Stimulated activated CD8-positive, alpha-beta memory T cell treated with anti-CD3 and anti-CD28 coated beads, Interleukin-15, amount 100 ng/mL, for 24 hours (primary cell): ENCODE measurements at regions not wholly inside any gene's neighbourhood (a gene's known extent, or its start where the extent isn't known, plus 50 kb on each side); places are given as distances from the start of the nearest gene placed in this dataset.
"Not testable (repeated sequence)": the region's sequence is repeated elsewhere in the genome, so short reads cannot be mapped to it uniquely, and the experiment has no call there.

Source experiments
- DNase-seq: peaks from one replicate; pipeline ENCODE4 v3.0.0-alpha.2; 2020; ENCODE audit warnings: low read depth

DNA sequence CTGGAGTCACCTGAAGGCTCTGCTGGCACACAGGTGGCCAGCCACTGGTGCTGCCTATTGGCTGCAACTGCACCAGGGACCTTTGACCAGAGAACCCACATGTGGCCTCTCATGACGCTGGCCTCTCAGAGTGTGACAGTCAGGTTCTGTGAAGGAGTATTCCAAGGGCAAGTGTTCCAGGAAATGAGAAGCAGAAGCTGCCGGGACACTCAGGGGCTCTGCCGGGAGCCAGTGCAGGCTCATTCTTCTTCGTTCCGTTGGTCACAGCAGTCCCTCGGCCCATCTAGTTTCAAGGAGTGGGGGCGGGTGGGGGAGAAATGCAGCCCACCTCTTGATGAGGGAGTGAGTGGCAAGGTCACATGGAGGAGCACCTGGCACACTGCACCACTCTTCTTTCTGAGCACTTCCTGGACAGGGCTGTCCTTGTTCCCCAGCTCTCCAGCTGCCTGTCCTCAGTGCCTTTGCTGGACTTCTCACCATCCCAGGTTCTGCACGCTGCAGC is 237.5 kb downstream of the GADD45G start:
- no peak for DNase-seq

DNA sequence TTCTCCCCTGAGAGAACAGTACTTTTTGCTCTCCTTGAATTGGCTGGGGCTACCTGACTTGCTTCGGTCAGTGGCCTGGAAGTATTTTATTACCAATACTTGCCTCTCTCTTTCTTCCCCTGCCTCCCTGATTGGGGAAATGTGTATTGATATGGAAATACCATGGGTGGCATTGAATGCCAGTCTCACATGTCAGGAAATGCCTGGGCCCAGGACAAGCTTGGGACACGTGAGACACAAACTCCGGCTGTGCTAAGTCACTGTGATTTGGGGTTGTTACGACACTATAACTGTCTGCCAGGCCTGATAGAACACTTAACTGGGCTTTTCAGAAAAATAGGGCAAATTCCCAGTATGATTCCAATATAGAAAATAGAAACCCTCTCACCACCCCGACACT is 238.3 kb downstream of the GADD45G start:
- no peak for DNase-seq

DNA sequence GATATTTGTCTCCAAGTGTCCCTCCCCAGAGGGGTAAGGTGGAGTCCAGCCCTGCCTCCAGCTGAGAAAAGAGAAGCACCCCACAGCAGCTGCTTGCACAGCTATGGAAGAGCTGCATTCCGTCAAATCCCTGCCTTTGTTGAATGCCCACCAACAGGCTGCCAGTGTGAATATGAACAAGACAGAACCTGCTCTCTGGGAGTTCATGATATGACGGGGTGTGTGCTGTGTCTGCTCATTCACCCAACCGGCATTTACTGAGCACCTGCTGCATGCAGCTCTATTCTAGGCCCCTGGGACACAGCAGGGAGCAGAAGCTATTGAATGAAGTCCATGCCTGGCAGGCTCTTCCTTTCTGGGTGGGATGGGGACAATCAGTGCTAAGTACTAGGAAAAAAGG is 238.8 kb downstream of the GADD45G start:
- DNase-seq: no peak

DNA sequence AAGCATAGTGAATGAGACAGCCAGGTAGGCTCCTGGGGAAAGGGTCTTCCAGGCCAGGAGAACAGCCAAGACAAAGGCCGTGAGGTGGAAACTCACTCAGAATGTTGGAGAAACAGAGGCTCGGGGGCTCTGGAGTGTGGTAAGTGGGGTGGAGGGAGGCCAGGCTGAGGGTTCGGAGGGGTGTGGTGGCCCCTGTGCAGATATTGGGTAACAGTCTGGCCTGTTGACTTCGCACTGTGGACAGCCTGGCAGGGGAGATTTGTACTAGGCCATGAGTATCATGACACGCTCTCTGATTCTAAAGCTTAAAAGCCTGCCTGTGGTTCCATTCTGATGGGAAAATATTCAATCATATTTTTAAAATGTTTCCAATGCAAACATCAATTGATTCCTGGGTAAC is 239.3 kb downstream of the GADD45G start:
- no peak for DNase-seq

DNA sequence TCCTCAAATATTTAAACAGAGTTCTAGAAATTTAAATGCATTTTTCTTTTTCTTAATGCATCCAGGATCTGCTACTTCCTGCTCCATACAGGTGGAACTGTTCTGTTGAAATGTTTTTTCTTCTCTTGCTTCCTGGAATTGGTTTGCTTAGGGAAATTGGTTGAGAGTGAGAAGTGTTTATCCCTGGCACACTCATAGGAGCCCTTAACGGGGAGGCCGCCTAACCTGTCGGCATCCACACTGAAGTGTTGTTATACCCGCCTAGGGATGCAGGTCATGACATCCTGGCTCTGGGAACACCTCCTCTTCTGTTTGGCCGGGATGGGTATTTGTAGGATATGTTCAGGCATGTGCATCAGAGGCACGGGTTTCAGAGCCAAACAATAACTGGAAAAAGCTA is 239.7 kb downstream of the GADD45G start:
- no peak for DNase-seq

DNA sequence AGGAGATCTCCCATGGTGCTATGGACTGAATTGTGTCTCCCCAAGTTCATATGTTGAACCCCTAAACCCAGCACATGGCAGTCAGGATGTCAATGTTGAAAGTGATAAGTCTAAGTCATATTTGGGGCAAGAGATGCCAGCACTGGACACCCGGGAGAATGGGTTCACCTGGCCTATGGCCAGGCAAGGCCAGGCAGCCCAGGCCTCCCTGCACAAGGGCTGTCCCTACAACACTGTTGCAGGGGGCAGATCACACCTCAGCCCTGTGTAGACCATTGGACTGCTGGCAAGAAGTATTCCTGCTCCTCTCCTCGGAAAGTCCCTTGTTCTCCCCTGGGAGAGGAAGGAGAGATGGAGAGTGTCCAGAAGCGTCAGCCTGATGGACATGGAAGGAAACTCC is 240.5 kb downstream of the GADD45G start:
- no peak for DNase-seq

DNA sequence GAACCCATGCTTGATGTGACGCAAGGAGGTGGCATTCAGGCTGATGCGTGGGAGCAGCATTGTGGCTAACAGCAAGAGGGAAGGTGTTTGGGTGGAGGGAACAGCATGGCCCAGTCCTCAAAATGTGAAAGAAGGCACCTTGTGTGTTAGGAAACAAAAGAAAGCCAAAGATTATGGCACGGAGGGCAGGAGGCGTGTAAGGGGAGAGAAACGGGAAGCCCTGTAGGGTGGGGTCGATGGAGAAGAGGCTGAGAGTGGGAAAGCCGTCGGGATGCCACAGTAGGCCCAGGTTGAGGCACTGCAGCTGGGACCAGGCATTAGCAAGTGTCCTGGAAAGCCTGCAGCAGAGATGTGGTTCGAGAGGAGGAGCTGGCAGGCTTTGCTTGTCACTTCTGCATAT is 241.1 kb downstream of the GADD45G start:
- no peak for DNase-seq

DNA sequence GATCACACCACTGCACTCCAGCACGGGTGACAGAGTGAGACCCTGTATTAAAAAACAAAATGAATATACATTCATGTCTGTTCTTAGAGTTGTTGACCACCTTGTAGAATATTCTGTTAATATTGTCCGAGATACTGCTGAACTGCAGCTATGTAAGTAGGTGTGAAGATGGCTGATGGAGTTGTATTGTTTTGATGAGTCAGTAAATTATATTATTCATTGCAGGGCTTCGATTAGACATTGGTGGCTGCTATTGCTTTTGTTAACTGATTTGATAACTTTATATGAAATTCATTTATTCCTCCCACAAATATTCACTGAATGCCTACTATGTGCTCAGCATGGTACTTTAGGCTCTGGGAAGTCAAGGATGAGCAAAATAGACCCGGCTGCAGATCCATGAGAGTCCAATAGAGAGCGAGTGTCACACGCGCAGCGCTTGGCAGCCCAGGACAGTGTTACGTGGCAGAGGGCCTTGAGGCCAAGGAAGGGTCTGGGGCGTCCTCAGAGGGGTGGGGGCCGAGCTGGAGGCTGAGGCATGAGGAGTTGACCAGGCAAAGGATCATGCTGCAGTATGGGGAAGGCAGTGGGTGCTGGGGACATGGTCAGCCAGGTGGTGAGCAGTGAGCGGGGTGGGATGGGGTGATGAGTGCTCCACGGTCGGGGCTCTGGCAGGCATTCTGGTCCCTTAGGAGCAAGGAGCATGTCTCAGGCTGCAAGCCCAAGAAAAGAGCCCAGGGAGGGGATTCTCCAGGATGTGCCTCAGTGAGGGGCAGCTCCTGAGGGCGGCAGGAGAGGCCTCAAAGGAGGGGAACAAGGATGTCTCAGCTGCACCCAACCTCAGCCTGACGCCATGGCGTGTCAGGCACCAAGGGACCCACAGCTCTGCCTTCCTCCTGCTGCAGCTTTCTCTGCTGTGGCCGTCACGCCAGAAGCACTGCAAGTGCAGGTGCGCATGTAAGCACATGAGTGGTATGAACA is 243.5 kb downstream of the GADD45G start:
- no peak for DNase-seq

DNA sequence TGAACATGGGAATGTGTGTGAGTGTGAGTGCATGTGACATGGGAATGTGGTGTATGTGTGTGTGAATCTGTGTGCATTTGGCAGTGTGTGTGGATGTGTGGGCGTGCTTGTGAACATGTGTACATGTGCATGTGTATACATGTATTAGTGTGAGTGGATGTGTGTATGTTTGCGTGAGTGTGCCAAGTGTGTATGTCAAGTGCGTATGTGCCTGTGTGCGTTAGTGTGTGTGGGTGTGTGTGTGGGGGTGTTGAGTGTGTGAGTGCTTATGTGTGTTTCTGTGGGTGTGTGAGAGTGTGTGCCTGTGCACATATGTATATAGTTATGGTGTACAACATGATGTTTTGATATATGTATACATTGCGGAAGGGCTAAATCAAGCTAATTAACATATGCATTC is 244.3 kb downstream of the GADD45G start:
- DNase-seq: no peak

DNA sequence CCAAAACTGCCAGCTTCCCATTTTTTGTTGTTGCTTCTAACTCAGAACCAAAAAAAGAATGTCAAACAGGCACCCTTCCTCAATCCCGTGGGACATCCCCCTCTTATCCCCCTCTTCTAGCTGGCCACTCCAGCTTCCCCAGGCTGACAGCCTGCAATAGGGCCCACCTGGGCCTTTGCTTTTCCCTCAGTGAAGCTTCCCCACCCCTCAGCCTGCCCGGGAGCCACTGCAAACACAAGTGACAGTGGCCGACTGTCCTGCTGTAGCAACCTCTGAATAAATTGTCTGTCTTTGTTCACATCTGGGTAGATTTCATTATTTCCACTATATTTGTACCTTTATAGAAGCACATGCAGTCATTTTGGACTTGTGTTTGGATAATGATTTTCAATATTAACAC is 245.3 kb downstream of the GADD45G start:
- no peak for DNase-seq

DNA sequence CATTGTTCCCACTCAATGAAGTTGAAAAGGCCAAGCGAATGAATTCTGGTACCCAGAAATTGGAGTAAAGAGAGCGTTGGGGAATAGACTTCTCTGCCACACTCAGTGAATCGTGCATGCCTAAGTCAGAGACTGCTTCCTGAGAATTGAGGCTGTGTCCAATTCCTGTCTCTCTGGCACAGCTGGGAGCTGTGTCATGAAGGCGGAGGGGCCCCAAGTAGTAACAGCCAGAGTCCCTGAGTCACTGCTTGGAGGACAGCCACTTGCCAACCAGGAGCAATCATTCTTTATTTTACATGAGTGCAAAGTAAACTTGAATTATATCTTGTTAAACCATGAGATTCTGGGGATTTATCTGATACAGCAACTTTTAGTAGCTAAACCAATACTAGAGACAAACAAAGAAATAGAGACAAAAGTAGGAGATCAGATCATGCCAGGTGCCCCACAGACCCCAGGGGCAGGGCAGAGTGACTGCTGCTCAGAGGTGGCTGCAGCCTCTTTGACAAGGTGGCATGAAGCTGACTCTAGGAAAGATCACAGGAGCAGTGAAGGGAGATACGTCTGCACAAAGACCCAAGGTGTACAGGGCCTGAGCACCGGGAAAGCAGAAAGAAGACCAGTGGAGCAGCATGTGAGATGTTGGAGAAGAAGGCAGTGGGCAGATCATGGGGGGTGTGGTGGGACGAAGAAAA is 246.0 kb downstream of the GADD45G start:
- DNase-seq: no peak

DNA sequence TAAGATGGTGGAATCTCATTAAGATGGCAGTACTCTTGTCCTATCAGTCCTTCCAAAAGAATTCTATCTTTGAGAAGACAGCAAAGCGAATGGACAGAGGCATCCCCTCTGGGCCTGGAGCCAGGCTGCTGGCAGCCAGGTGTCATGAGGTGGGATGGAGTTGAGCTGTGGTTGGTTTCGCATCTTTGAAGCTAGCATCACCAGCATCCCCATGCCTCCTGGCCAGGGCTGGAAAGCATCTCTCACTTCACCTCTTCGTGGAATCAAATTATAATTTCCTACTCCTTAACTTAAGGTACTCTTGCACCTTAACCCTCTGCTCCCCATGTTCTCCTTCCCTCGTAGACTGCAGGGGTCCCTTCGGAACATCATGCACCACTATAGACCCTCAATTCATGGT is 248.3 kb downstream of the GADD45G start:
- DNase-seq: no peak

DNA sequence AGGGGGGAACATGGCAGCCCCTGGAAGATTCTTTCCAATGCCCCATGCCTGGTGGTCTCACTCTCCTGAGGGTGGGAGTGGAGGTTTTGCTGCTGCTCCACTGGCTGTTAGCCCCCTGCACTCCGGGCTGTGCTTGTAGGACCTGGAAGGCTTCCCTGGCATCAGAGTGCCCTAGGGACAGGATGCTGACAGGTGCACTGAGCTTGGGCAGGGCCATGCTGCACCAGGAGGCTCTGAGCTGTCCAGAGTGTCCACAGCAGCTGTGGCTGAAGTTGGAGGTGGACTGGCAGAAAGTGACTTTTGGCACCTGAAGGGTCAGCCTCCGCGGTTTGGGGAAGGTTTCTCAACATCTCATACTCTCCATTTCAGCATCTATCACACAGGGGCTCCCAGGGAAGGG is 249.1 kb downstream of the GADD45G start:
- DNase-seq: no peak

DNA sequence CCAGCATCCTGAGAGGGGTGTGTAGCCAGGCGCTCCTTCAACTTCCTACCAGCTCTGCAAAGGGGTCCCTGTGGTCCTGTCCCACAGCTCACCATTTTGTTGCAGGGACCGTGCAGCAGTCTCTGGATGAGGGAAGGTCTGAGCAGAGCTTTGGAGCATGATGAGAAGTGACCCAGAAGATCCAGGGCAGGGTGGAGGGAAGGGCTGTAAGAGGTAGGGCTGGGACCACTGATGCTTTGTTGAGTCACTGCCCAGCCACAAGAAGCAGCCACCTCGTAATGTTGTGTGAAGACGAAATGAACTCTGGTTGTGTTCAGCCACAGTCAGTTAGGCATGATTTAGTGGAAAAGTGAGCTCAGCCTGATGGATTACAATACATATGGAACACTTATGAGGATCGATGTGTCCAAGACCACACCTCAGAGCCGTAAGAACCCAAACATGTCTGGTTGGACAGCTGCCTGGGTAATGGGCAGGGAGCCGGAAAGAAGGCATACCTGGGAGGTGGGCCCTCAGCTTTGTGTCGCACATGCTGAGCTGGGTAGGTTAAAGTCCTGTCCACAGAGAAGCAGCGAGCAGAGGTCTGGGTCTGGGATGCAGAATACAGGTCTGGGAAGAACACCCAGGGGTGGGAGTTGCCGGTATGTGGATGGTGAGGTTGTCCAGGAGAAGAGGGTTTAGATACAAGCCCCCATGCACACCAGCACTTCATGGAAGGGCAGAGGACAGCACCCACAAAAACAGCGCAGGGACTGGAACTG is 250.1 kb downstream of the GADD45G start:
- DNase-seq: no peak

DNA sequence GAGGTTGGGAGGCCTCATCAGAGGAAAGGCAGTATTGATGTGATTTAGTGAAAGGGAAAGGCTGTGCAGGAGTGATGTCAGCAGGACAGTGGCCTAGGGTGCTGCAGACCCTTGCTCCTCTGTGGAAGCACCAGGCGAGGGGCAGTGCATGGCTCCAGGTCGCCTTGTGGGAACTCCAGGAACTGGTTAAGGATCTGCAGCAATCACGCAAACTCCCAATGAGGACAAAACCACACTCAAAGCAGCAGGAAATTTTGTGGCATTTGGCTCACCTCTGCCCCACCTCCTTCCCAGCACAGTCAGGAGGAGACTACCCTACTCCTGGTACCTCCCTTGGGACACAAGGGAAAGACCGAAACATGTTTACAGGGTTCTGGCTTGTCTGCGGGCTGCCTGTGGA is 251.5 kb downstream of the GADD45G start:
- not testable (repeated sequence) for DNase-seq

DNA sequence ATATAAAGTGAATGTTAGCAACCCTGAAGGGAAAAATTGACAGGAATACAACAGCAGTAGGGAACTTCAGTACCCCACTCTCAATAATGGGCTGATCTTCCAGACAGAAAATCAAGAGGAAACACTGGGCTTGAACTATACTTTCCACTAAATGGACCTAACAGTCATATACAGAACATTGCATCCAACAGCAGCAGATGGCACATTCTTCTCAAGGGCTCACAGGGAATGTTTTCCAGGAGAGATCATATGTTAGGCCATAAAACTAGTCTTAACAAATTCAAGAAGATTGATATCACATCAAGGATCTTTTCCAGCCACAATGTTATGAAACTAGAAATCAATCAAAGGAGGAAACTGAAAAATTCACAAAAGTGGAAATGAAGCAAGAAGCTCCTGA is 252.1 kb downstream of the GADD45G start:
- not testable (repeated sequence) for DNase-seq

DNA sequence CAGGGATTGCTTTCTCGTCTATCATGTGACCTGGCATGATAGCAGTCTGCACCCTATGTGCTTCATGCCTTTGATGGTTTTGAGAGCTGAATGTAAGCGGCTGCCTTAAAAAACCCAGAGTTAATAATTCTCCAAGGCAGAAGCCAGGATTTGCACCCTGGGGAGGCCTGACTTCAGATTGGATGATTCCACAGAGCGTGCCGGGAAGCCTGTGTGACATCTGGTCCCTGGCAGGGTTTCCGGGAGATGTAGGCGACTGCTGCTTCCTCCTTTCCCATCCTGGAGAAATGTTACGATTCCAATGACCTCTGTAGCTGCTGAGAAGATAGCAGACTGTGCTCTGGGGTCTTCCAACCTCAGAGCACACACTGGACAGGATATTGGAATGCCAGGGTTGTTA is 255.0 kb downstream of the GADD45G start:
- DNase-seq: not testable (repeated sequence)

DNA sequence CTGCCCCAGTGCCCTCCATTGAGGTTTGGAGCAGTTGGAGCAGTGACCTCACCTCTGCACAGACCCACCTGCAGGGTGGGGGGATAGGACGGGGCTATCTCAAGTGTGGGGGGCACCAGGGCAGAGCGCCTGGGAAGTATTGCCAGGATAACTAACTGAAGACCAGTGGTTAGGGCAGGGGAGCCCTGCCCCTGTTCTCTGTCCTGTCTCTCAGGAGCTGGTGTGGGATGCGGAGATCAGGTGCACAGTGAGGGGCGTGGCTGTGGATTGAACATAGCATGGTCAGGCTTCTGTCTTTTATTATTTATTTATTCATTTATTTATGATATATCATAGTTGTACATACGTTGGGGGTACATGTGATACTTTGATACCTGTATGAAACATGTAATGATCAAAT is 256.6 kb downstream of the GADD45G start:
- not testable (repeated sequence) for DNase-seq

DNA sequence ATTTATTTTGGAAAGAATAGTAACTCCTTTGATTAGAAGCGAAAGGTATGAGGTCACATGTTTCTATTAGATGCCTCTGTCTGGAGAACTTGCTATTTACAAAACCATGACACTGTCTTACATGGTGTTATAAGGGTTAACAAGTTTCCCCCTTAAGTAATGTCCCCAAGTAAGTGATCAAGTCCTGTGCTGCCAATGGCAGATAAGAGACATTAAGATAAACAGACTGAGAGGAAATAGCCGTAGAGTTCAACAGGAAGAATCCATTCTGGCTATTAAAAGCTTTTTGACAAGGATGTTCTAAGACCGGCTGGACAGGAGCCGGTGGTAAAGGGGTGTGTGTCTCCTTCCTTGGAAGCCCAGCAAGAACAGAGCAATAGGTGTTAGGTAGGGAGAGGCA is 257.5 kb downstream of the GADD45G start:
- DNase-seq: no peak

DNA sequence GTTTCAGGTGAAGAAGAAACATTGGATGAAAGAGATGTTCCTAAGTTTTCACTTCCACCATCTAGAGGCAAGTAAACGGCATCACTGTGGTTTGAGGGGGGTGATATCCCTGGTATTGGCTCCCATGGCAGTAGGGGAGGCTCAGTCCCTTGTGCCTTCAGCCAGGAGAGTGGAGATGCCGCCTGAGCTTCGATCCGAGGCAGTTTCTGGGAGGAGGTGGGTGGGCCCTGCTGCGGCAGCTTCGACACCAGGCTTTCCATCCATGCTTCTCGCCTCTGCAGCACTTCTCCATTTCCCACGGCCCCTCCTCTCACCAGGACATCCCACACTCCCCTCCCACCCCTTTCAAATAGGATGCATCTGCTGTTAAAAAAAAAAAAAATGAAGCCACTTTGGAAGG is 258.3 kb downstream of the GADD45G start:
- DNase-seq: no peak

DNA sequence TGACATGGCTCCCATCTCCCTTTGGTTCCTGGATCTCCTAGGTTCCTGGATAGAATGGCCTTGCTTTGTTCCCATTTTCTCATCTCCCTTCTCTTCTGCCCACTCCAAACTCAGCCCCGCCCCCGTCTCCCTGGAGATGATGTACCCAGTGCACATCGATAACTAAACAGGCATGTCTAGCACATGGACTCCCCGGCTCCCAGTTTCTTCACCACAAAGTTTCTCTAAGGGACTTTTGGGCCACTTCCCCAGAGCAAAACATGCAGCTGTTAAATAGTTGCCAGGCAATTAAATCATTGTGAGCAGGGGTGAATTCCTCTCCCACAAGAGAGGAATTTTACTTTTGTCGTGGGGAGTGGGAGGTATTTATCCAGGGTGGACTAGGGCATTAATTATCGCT is 259.0 kb downstream of the GADD45G start:
- no peak for DNase-seq

DNA sequence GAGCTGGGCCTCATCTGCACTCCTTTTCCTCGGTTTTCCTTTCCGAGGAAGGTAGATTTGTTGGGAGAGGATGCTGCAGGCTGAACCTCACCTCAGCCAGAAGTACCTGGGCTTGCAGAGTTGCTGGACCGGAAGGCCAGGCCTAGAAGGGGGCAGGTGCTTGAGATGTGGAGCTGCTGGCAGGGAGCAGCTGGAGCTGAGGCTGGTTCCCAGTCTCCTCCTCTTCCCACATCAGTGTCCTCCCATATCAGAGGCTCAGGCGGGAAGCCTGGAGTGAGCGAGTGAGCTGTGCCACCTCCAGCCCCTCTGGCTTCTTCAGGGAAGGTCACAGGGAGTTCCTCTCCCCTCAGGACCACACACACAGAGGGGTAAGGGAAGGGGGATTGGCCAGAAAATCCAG is 259.4 kb downstream of the GADD45G start:
- no peak for DNase-seq
